A172 (cell line): ENCODE measurements at regions not wholly inside any gene's neighbourhood (a gene's known extent, or its start where the extent isn't known, plus 50 kb on each side); places are given as distances from the start of the nearest gene placed in this dataset.
"Not testable (repeated sequence)": the region's sequence is repeated elsewhere in the genome, so short reads cannot be mapped to it uniquely, and the experiment has no call there.

ENCODE experiments used
- DNase-seq: peaks from one replicate; pipeline ENCODE4 v3.0.0-alpha.2; 2015; ENCODE audit warnings: low spot score

- DNase-seq, result peak; percentile 52
Measured at GRCh38 chr14:50018201-50018932, 98.0 kb downstream of the VCPKMT start.

GRCh38 chr14:50018933-50019210 is 97.5 kb downstream of the VCPKMT start:
- no peak for DNase-seq

GRCh38 chr14:50020184-50020583 is 96.2 kb downstream of the VCPKMT start:
- DNase-seq, result no peak

- DNase-seq, result no peak
Measured at GRCh38 chr14:50020799-50021198, 95.6 kb downstream of the VCPKMT start.

GRCh38 chr14:50021261-50022031 is 94.9 kb downstream of the VCPKMT start:
- no peak for DNase-seq

- no peak for DNase-seq
Measured at GRCh38 chr14:50022661-50023060, 93.7 kb downstream of the VCPKMT start.

- DNase-seq, result peak; percentile 67
Measured at GRCh38 chr14:50023671-50024490, 92.5 kb downstream of the VCPKMT start.

GRCh38 chr14:50025073-50025472 is 91.3 kb downstream of the VCPKMT start:
- DNase-seq, result no peak

- no peak for DNase-seq
Measured at GRCh38 chr14:50025776-50026175, 90.6 kb downstream of the VCPKMT start.

GRCh38 chr14:50026396-50026795 is 90.0 kb downstream of the VCPKMT start:
- DNase-seq, result no peak

- DNase-seq, result no peak
Measured at GRCh38 chr14:50027816-50028215, 88.6 kb downstream of the VCPKMT start.

- DNase-seq, result no peak
Measured at GRCh38 chr14:50028458-50028857, 87.9 kb downstream of the VCPKMT start.

GRCh38 chr14:50030036-50030435 is 86.3 kb downstream of the VCPKMT start:
- no peak for DNase-seq

- DNase-seq, result not testable (repeated sequence)
Measured at GRCh38 chr14:50030911-50031310, 85.5 kb downstream of the VCPKMT start.

GRCh38 chr14:50031602-50032313 is 84.6 kb downstream of the VCPKMT start:
- no peak for DNase-seq

- not testable (repeated sequence) for DNase-seq
Measured at GRCh38 chr14:50032462-50033167, 83.8 kb downstream of the VCPKMT start.

GRCh38 chr14:50035214-50035613 is 81.2 kb downstream of the VCPKMT start:
- DNase-seq, result no peak

- DNase-seq, result no peak
Measured at GRCh38 chr14:50036211-50036610, 80.2 kb downstream of the VCPKMT start.

GRCh38 chr14:50036637-50037036 is 79.7 kb downstream of the VCPKMT start:
- DNase-seq, result no peak

GRCh38 chr14:50037240-50037639 is 79.1 kb downstream of the VCPKMT start:
- DNase-seq, result no peak

GRCh38 chr14:50037852-50038251 is 78.5 kb downstream of the VCPKMT start:
- no peak for DNase-seq
